WTC11 (cell line): ENCODE measurements at regions not wholly inside any gene's neighbourhood (a gene's known extent, or its start where the extent isn't known, plus 50 kb on each side); places are given as distances from the start of the nearest gene placed in this dataset.

Experiments
- CTCF ChIP-seq: fragments of 200-600 bp; IDR thresholded peaks from 2 replicates; pipeline ENCODE4 v1.8.0; 2022; ENCODE audit warnings: antibody characterized with exemption
- MAX ChIP-seq: sonication (generic); formaldehyde crosslinking; IDR thresholded peaks from 2 replicates; pipeline ENCODE4 v1.8.0; 2022; ENCODE audit warnings: mild to moderate bottlenecking, missing genetic modification reagents
- ZNF512 ChIP-seq: sonication (generic); formaldehyde crosslinking; IDR thresholded peaks from 2 replicates; pipeline ENCODE4 v1.8.1; 2022; ENCODE audit warnings: missing genetic modification reagents, borderline replicate concordance

GRCh38 chr1:189657715-189658114, 819.9 kb downstream of the BRINP3 start:
- no peak for TF ChIP-seq MAX
- no peak for TF ChIP-seq CTCF
- TF ChIP-seq ZNF512, result no peak
